Stimulated activated CD4-positive, alpha-beta T cell treated with anti-CD3 and anti-CD28 coated beads, Interleukin-4, amount 100 ng/mL, for 1 hour (primary cell): ENCODE measurements at regions not wholly inside any gene's neighbourhood (a gene's known extent, or its start where the extent isn't known, plus 50 kb on each side); places are given as distances from the start of the nearest gene placed in this dataset.
"Not testable (repeated sequence)": the region's sequence is repeated elsewhere in the genome, so short reads cannot be mapped to it uniquely, and the experiment has no call there.

Source experiments
- DNase-seq: peaks from one replicate; pipeline ENCODE4 v3.0.0-alpha.2; 2020

DNA sequence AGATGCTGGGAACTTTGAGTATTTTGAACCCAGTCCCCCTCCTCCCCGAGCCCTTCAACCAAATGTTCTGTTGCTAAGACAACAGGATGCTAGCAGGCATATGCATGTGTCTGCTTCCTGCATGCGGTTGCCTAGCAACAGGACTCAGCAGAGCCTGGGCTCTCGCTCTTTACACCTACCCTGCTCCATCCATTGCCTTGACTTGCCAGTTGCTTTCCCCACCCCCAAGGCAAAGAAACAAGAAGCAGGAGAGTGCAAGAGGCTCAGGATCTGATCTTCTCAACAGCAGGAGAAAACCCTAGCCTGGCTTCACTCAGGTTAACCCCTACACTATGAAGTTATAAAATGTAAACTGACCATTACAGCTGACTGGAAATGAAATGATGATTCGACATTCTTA lies 393.0 kb downstream of the IGSF11 start:
- no peak for DNase-seq

DNA sequence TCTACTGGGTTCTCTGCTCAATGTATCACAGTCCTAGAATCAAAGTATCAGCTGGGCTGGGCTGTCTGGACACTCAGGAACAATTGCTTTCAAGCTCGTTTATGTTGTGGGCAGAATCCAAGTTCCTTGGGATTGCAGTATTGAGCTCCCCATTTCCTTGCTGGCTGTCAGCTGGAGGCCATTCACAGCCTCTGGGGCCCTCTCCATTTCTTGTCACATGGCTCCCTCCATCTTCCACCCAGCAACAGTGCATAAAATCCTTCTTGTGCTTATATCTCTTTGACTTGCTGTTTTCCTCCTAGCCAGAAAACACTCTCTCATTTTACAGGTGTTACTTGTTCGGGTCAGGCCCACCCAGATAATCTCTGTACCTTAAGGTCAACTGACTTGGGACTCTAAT lies 363.5 kb downstream of the IGSF11 start:
- DNase-seq = no peak

DNA sequence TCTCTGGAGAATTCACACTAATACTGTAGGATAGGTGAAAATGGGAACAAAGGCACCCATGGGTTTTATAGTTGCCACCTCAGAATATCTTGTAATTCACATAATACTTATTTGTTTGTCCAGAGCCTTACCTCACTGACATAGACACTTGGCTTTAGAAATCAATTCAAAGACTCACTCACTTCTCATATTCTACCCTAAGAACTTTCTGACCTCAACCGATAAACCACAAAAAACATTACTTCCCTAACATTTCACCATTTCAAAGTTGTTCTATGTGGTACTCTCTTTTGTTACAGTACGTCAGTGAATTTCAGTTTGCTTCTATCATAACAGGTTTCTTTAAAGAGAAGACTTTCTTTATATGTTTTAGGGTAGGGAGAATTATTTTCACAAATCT lies 359.3 kb downstream of the IGSF11 start:
- no peak for DNase-seq

DNA sequence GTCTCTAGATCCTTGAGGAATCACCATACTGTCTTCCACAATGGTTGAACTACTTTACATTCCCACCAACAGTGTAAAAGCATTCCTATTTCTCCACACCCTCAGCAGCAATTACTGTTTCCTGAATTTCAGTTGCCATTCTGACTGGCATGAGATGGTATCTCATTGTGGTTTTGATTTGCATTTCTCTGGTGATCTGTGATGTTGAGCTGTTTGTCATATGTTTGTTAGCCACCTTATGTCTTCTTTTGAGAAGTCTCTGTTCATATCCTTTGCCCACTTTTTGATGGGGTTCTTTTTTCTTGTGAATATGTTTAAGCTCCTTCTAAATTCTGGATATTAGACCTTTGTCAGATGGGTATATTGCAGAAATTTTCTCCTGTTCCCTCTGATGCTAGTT lies 356.0 kb downstream of the IGSF11 start:
- DNase-seq = not testable (repeated sequence)

DNA sequence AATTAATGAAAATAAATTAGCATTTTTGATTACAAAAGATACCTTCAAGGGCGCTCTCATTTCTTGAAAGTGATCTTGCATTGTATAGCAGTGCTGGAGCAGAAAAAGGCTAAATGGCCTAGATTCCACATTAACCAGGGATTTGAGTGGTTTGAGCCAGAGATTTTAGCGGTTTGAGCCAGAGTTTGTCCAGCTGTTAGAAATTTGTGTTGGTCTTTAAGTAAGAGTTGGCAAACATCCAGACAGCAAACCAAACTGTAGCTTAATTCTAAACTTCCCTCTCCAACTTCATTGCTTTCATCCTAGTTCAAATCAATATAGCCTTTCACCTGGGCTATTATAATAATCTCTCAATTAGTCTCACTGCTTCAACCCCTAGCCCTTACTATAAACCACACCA lies 351.7 kb downstream of the IGSF11 start:
- no peak for DNase-seq

DNA sequence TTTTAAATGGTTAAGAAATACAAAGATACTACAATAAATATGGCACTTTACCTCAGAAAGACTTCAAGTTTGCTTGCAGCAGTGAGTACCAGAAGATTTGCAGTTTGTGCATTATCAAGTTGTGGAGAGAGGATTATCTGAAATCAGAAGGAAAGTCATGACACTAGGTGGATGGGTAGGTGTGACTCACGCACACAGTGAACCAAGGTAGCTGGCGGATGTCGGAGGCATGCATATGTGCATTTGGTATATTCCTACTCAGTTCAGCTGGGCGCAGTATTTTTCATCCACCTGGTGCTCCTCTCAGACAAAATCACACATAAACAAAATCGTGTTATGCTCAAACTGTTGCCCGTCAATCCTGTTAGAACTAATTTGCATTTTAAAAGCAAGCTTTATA lies 351.0 kb downstream of the IGSF11 start:
- no peak for DNase-seq

DNA sequence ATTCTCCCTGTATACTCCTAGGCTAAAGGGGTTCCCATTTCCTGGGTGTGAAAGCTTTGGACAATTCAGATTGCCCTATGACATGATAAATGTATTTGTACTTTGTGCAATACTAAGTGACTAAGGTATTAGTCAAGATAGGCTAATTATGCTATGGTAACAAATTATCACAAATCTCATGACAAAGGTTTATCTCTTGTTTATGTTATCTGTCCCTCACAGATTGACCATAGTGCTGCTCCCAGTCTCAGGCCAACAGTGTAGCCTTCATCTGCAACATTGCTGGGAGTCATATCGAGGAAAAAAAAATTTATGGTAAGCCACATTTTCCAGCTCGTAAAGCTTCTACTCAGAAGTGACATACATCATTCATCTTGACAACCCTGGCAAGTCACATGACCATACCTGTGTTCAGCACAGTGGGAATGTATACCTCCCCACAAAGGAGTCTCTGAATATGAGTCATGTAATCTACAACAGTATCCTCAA lies 346.2 kb downstream of the IGSF11 start:
- no peak for DNase-seq

DNA sequence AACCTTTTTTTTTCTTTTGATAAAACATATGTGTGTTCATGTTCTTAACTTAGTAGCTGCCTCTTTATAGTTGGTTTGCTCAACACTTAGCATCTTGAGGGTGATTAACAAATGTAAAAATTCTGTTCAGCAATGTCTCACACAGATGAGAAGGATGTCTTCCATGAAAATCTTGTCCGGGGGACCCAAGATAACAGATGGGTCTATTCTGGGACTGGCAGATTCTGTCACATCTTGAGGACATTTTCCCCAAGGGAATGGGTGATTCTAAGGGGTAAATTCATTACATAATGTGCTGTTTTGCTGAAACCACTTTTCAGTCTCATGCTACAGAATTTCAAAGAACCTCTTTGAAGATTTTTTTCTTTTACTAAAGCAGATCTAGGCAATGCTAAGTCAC lies 342.2 kb downstream of the IGSF11 start:
- no peak for DNase-seq

DNA sequence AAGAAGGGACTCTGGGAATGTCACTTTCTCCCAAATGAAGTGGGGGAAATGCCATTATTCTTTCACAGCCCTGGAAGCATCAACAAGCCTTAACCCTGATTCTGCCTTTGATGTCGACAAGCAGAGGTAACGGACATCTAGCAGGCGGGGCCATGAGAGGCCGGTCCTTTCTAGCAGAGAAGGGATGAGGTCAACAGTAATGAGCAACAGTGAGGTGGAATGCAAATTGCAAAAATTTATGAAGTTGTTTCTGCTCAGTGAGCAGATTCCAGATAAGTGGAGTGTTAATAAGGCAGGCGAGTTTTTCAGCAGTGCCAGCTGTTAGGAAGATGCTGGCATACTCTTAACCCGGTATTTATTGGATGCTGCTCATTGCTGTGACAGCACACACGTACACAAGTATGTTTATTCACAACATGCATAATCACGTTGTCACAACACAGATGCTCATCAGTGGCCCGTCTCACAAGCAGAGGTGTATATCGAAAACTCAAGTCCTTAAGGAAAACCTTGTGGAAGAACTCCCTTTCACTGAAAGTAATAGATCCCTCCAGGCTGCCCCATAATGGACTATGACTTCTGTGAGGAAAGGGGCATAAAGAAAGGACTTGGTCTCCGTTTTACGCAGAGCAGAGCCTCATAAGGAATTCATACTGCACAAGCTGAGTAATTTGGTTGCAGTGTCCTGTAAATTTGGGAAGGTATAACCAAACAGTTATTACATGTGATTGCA lies 329.0 kb downstream of the IGSF11 start:
- no peak for DNase-seq

DNA sequence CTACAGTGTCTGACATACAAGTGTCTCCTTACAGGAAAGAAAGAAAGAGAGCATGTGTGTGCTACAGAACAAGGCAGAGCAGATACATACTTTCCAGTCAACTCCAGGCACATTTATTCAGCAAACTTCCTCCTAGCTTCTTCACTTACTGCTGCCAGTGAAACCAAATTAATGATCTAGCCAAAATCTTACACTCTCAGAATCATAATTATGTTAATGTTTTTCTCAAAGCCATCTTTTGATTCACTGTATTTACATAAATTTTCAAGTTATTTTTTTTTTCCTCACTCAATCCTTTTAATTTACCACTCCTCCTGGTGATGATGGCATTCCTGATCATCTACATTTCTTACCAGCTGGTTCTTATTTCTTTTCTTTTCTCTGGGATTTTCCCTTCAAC lies 326.7 kb downstream of the IGSF11 start:
- DNase-seq = no peak

DNA sequence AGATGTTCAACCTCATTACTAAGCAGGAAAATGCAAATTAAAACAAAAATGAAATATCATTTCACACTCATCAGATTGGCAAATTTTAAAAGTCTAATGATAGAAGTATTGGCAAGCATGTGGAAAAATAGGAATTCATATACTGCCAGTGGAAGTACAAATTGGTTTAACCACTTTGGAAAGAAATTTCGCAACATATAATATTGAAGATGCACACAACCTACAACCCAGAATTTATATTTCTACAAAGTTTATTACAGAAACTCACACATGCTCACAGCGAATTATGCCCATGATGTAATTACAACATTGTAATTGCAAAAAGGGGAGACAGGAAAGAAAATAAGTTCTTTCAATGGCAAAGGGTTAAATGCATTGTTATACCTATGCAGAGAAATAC lies 324.1 kb downstream of the IGSF11 start:
- no peak for DNase-seq

DNA sequence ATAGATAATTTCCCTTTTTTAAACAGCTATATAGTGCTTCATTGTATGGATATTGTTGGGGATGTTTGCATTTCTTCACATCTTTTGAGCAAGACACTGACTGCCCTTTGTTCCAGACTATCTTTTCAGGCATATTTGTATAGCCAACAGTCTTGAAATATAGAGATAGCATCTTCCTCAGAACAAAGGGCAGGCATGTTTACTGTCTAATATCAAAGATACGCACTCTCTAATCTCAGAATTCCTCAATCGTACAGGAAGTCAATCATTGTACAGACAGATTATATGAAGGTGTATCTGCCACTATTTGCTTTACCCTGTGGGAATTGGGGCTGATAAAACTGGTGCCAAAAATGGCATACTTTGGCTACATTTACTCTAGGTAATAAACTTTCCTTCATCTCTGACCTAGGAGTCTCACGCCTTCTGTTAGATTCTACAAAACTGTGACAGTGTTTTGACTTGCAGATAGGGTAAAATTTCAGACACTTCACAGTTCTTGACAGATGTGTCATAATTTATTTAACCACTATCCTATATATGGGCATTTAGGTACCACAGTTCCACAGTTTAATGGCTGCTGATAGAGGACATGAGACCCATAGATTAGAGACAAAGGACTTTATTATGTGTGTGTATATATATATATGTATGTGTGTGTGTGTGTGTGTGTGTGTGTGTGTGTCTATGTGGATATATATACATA lies 321.0 kb downstream of the IGSF11 start:
- no peak for DNase-seq

DNA sequence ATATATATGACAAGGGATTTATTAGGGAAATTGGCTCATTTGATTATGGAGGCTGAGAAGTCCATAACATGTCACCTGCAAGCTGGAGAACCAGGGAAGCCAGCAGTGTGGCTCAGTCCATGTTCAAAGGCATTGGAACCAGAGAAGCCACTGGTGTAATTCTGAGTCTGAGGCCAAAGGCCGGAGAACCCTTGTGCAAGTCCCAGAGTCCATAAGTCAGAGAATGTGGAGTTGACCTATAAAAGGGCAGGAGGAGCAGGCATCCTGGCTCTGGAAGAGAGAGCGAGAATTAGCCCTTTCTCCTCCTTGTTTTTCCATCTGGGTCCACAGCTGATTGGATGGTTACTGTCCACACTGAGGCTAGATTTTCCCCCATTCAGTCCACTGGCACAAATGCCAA lies 319.8 kb downstream of the IGSF11 start:
- no peak for DNase-seq

DNA sequence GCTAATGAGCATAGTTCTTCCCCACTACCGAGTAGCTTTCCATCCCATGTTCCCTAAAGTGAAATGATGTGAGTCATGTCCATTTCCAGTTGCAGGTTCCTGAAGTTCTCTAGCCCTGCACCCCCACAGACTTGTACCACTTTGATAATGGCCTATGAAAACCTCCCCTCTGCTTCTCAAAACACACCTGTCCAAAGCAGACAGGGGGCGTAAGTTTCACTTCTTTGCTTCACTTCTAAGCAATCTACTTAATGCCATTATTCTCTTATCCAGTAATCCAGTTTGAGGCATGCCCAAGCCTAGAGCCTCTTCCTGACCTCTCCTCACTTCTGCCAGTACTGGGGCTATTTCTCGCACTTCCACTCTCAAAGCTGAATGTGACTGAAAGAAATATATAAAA lies 305.1 kb downstream of the IGSF11 start:
- no peak for DNase-seq

DNA sequence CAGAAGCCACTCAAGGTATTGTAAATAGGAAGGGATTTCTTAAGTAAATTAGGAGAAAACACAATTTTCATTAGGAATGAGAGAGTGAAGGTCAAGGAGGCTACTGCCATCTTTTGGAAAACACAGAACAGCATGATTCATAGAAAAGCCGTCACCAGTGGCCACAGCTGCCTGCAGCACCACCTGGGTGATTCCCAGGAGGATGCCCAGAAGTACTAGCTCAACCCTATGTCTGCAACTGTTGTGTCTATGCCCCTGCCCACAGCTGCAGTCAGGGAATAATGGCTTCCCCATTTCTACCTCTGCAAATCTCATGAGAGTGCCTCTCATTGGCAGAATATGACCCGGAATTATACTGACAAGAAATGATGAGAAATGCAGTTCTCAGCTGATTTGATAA lies 300.0 kb downstream of the IGSF11 start:
- DNase-seq = no peak

DNA sequence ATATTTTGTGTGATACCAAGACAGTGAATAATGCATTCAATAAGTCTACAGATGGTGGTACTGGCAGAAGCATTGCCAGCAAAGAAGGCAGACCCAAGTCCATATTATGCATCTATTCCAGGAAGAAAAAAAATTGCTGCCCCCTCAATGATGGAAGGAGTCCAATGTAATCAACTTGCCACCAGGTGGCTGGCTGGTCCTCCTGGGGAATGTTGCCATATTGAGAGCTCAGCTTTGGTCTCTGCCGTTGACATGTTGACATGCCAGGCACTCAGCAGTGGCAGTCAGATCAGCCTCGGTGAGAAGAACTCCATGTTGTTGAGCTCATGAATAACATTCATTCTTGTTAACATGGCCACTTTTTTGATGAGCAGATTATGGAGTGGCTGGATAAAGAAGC lies 298.5 kb downstream of the IGSF11 start:
- DNase-seq = no peak

DNA sequence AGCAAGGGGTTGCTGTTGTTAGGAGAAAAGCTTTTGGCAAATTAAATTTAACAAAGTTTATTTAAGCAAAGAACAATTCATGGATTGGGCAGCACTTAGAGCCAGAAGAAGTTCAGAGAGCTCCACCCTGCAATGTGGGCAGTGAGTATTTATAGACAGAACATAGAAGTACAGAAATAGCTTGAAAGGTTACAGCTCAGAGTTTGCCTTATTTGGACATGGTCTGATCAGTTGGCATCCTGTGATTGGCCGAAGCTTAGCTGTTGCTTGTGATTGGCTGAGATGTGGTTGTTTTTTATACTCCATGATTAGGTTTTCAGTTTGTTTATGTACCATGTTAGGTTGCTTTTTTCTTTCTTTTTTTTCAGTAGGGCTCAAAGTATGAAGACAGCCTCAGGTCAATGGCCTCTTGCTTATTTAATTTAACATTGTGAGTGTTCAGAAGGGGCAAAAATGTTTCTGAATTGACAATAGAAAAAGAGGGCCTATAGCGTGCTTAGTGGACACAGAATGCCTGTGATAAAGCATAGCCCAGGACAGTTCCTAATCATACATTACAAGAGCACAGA lies 293.8 kb downstream of the IGSF11 start:
- no peak for DNase-seq

DNA sequence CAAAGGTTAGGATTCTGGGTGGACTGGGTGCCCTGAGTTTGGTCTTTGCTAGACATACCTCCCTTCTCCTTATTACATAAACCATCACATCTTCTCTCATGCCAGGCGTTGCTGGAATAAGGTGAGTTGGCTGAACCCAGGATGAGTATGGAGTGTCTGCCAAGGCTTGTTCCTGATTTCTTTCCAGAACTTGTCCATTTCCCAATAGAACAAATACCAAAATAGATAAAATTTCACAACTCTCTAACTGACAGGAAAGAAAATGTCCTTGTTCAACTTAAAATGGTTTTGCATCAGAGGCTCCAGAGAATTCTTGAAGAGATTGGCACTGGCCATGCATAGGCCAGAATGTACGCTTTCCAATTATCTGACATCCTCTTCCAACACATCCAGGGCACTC lies 291.9 kb downstream of the IGSF11 start:
- no peak for DNase-seq

DNA sequence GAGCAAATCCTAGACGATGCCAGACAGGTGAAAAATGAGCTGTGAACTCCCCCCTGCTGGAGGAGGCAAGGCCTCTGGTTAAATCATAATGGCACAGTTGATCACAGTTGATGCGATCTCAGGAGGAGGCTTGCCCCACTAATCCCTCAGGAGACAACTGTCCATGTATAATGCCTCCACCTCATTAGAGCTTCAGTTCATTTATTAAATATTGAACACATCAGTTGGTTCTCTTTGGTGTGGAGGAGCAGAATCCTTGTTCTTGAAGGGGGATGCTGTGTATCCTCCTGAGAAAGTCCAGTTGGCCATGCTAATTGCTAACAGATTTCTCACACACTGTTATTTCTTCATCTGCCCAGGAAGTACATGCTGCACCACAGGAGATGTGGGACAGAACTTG lies 290.5 kb downstream of the IGSF11 start:
- DNase-seq = no peak

DNA sequence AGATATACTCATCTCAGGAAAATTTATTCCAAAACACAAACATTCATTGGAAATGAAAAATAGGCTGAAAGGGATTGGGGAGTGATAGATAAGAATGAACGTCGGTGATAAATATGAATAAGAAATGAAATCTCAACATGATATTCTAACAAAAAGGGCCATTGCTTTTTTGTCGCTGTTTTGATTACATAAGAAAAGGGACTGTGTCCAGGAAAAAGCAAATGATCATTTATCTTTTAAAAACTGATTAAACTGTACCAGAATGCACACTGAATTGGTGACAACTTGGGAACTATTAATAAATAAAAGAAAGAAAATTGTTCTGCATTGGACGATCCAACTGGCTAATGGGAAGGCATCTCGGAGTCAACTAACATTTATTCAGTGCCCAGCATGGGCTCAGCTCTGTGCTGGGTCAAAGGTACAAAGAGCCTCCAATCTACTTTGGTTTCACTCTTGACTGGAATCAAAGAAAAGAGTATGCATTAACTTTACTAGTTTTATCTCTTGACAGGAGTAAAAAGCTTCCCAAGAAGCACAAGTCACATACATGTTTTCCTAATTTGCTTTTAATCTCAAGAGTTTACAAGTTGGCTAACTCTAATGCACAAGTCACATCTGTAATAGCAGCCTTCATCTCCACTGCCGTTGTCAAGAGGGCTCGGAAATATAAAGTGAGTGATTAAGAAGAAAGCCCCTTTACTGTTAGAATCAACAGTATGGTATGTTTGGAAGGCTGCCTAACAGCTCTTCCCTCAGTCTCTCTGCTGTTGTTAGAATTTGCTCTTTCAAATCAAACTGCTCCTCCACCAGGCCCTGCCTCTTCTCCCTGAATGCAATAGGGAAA lies 280.0 kb downstream of the IGSF11 start:
- DNase-seq = no peak

DNA sequence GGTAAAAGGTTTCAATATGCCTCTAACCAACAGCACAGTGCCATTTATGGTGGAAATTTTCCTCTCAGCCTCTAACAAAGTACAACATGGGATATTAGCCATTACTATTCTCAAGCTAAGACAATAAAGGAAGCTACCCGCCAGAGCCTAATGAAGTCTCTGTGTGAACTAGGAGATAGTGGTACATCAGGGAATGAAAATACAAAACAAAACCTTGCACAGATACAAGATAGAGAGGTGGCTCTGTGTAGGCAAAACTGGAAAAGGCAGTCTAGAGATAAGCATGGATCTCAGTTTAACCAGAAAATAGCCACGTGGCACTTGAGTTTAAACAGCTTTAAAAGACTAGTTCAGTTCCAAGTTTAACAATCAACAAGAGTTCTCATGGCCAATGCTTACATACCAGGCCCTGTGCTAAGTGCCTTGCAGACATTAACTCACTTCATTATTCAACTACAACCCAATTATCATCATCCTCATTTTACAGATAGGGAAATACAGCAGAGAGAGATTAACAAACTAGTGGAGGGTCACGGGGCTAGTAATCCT lies 279.3 kb downstream of the IGSF11 start:
- DNase-seq = no peak

DNA sequence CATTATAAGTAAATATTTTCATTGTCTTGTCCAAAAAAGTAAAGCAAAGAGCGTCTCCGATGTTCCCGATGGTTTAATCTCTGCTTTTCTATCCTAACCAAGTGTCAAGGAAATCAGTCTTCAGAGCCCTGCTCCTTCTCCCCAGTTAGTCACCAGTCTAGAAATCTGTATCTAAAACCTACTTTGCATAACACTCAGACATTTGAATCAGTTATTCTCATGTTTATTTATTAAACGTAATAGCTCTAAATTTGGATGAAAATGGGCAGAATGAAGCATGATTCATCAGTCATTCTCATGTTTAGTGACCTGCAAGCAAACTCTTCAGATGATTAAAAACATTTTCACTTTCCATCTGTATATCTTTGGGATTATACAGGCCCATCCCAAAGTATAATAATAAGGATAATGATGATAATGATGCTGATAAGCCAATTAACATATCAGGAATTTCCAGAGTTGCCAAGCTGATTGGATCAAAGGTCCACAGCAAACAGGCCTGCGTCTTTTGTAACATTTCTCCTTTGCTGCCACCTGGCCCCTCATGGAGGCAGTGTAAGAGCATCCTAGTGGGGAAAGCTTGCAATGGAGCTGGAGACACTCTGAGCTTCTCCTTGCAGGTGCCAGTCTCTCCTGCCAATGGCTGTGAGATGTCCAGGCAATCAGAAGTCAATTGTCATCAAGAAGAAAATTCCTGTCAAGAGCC lies 273.9 kb downstream of the IGSF11 start:
- no peak for DNase-seq

DNA sequence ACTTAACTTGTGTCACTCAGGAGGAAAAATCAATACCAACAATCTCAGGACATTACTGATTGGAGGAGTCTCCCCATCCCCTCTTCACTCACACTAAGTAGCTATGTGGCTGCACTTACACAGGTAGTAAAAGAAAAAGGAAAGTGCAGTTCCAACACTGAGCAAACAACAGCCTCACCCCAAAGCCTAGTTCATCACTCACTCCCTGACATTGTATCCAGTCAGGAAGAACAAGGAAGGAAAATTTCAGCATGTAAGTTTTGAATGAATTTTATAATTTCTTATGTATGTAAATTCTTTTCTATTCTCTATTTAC lies 273.4 kb downstream of the IGSF11 start:
- no peak for DNase-seq
